OCI-LY1 (cell line): ENCODE measurements at regions not wholly inside any gene's neighbourhood (a gene's known extent, or its start where the extent isn't known, plus 50 kb on each side); places are given as distances from the start of the nearest gene placed in this dataset.

Source experiments
- H2AFZ ChIP-seq: fragments of 200-600 bp; sonication (generic), shearing (Covaris generic); 2 replicates; pipeline ENCODE4 v1.6.0; 2014; ENCODE audit warnings: antibody characterized with exemption, mild to moderate bottlenecking, low read length
- H3F3A ChIP-seq: fragments of 200-600 bp; sonication (generic), shearing (Covaris generic); 2 replicates; pipeline ENCODE4 v1.6.0; 2014; ENCODE audit warnings: mild to moderate bottlenecking, antibody characterized with exemption, low read length, moderate library complexity; ENCODE audit not compliant: insufficient read depth
- H3K27ac ChIP-seq: fragments of 200-600 bp; sonication (generic); 2 replicates; pipeline ENCODE4 v1.5.1; 2014; ENCODE audit warnings: low read length, mixed run types, mild to moderate bottlenecking, low read depth; ENCODE audit not compliant: poor library complexity, severe bottlenecking
- H3K27me3 ChIP-seq: fragments of 200-600 bp; sonication (generic); 2 replicates; pipeline ENCODE4 v1.6.0; 2014; ENCODE audit warnings: antibody characterized with exemption, mild to moderate bottlenecking, low read length, moderate library complexity; ENCODE audit not compliant: insufficient read depth
- H3K36me3 ChIP-seq: fragments of 200-600 bp; sonication (generic); 2 replicates; pipeline ENCODE4 v1.6.1; 2014; ENCODE audit warnings: mild to moderate bottlenecking, antibody characterized with exemption, low read length, moderate library complexity, mixed read lengths; ENCODE audit not compliant: insufficient read depth
- H3K4me1 ChIP-seq: fragments of 200-600 bp; sonication (generic); 2 replicates; pipeline ENCODE4 v1.5.1; 2014; ENCODE audit warnings: mild to moderate bottlenecking, low read length, moderate library complexity; ENCODE audit not compliant: insufficient read depth, severe bottlenecking
- H3K4me2 ChIP-seq: fragments of 200-600 bp; sonication (generic), shearing (Covaris generic); 2 replicates; pipeline ENCODE4 v1.6.1; 2014; ENCODE audit warnings: low read length
- H3K4me3 ChIP-seq: fragments of 200-600 bp; sonication (generic); 2 replicates; pipeline ENCODE4 v1.5.1; 2014; ENCODE audit warnings: low read length, low read depth, mild to moderate bottlenecking, mixed read lengths; ENCODE audit not compliant: poor library complexity, severe bottlenecking
- H3K79me2 ChIP-seq: fragments of 200-600 bp; shearing (Covaris generic); 2 replicates; pipeline ENCODE4 v1.6.1; 2016; ENCODE audit warnings: mixed run types, low read length, mixed read lengths; ENCODE audit not compliant: insufficient read depth
- H3K9ac ChIP-seq: fragments of 200-600 bp; sonication (generic), shearing (Covaris generic); 2 replicates; pipeline ENCODE4 v1.6.1; 2014; ENCODE audit warnings: mild to moderate bottlenecking, low read length, mixed read lengths
- H3K9me2 ChIP-seq: fragments of 200-600 bp; sonication (generic), shearing (Covaris generic); 2 replicates; pipeline ENCODE4 v1.6.1; 2014; ENCODE audit warnings: low read depth, mild to moderate bottlenecking, low read length, mixed read lengths
- H3K9me3 ChIP-seq: fragments of 200-600 bp; shearing (Covaris generic); 2 replicates; pipeline ENCODE4 v1.6.1; 2014; ENCODE audit warnings: low read length, mixed read lengths
- H4K20me1 ChIP-seq: fragments of 200-600 bp; sonication (generic), shearing (Covaris generic); 2 replicates; pipeline ENCODE4 v1.6.0; 2016; ENCODE audit warnings: mild to moderate bottlenecking, low read length; ENCODE audit not compliant: insufficient read depth
- CTCF ChIP-seq: fragments of 200-600 bp; sonication (generic), shearing (Covaris generic); IDR thresholded peaks from 2 replicates; pipeline ENCODE4 v1.5.1; 2017; ENCODE audit warnings: mild to moderate bottlenecking, antibody characterized with exemption, low read length, moderate library complexity, mixed read lengths
- EZH2 ChIP-seq: fragments of 200-600 bp; sonication (generic), shearing (Covaris generic); IDR thresholded peaks from 2 replicates; pipeline ENCODE4 v1.8.0; 2017; ENCODE audit warnings: borderline replicate concordance, mixed run types, mild to moderate bottlenecking, antibody characterized with exemption, low read length, moderate library complexity, mixed read lengths

- H3K4me2 ChIP-seq, result no peak overlapping the region
- H3K79me2 ChIP-seq, result no peaks in the 10 kb centered on the region
- no peak overlapping the region for H2AFZ ChIP-seq
- H4K20me1 ChIP-seq, result no peaks in the 10 kb centered on the region
- H3K9me2 ChIP-seq, result no peaks in the 10 kb centered on the region
- H3K9ac ChIP-seq, result no peak overlapping the region
- H3K4me3 ChIP-seq, result no peak overlapping the region
- H3K9me3 ChIP-seq, result peaks cover 2% of the 10 kb centered on the region; the same call in 1 of the 2 replicates
- no peaks in the 10 kb centered on the region for H3K27me3 ChIP-seq
- no peaks in the 10 kb centered on the region for H3K4me1 ChIP-seq
- TF ChIP-seq EZH2 (no peak), CTCF (no peak)
- H3K36me3 ChIP-seq, result no peaks in the 10 kb centered on the region
- no peaks in the 10 kb centered on the region for H3F3A ChIP-seq
- no peak overlapping the region for H3K27ac ChIP-seq
Measured at GRCh38 chr16:65936096-65936495, 430.4 kb upstream of the CDH5 start.

- H2AFZ ChIP-seq, result no peak overlapping the region
- TF ChIP-seq CTCF (no peak), EZH2 (no peak)
- no peak overlapping the region for H3K9ac ChIP-seq
Measured at GRCh38 chr16:65934443-65934842, 432.0 kb upstream of the CDH5 start.

GRCh38 chr16:65933703-65934102 lies 432.8 kb upstream of the CDH5 start:
- Histone ChIP-seq H3K9me3 (peaks cover 2% of the 10 kb centered on the region; the same call in 1 of the 2 replicates), H3K9me2 (no peaks in the 10 kb centered on the region), H3K9ac (no peak overlapping the region), H3K4me1 (no peaks in the 10 kb centered on the region), H4K20me1 (no peaks in the 10 kb centered on the region), H3K27me3 (no peaks in the 10 kb centered on the region), H3K27ac (no peak overlapping the region), H3K4me3 (no peak overlapping the region), H3K79me2 (no peaks in the 10 kb centered on the region), H3F3A (no peaks in the 10 kb centered on the region), H2AFZ (no peak overlapping the region), H3K4me2 (no peak overlapping the region), H3K36me3 (no peaks in the 10 kb centered on the region)
- TF ChIP-seq CTCF (no peak), EZH2 (no peak)

More at GRCh38 chr16:65934443-65934842, 432.0 kb upstream of the CDH5 start:
- peaks cover 2% of the 10 kb centered on the region; the same call in 1 of the 2 replicates for H3K9me3 ChIP-seq
- no peaks in the 10 kb centered on the region for H3K4me1 ChIP-seq
- H4K20me1 ChIP-seq, result no peaks in the 10 kb centered on the region
- H3K4me2 ChIP-seq, result no peak overlapping the region
- H3K36me3 ChIP-seq, result no peaks in the 10 kb centered on the region
- no peak overlapping the region for H3K4me3 ChIP-seq
- H3K9me2 ChIP-seq, result no peaks in the 10 kb centered on the region
- H3K27me3 ChIP-seq, result no peaks in the 10 kb centered on the region
- no peaks in the 10 kb centered on the region for H3K79me2 ChIP-seq
- H3F3A ChIP-seq, result no peaks in the 10 kb centered on the region
- no peak overlapping the region for H3K27ac ChIP-seq
